ENCODE measurements at regions not wholly inside any gene's neighbourhood (a gene's known extent, or its start where the extent isn't known, plus 50 kb on each side); places are given as distances from the start of the nearest gene placed in this dataset.
A peak's percentile ranks its signal among the peaks of the same experiment; 100 is the strongest.
"Not testable (repeated sequence)": the region's sequence is repeated elsewhere in the genome, so short reads cannot be mapped to it uniquely, and the experiment has no call there.

- DNase-seq (ENCODE audit: low spot score), result peak; percentile 42
Observed at GRCh38 chr13:80082396-80083080, 258.4 kb downstream of the SPRY2 start.

GRCh38 chr13:80074811-80075210, 266.1 kb downstream of the SPRY2 start:
- no peak for DNase-seq (ENCODE audit: low spot score)

- no peak for DNase-seq (ENCODE audit: low spot score)
Observed at GRCh38 chr13:80074143-80074752, 266.7 kb downstream of the SPRY2 start.

- no peak for DNase-seq (ENCODE audit: low spot score)
Observed at GRCh38 chr13:80072231-80072630, 268.7 kb downstream of the SPRY2 start.

- DNase-seq (ENCODE audit: low spot score), result no peak
Observed at GRCh38 chr13:80070024-80070703, 270.8 kb downstream of the SPRY2 start.

GRCh38 chr13:80069374-80069773, 271.6 kb downstream of the SPRY2 start:
- no peak for DNase-seq (ENCODE audit: low spot score)

- DNase-seq (ENCODE audit: low spot score), result no peak
Observed at GRCh38 chr13:80065996-80066395, 274.9 kb downstream of the SPRY2 start.

- not testable (repeated sequence) for DNase-seq (ENCODE audit: low spot score)
Observed at GRCh38 chr13:80062416-80062815, 278.5 kb downstream of the SPRY2 start.

GRCh38 chr13:80059789-80060188, 281.1 kb downstream of the SPRY2 start:
- no peak for DNase-seq (ENCODE audit: low spot score)

GRCh38 chr13:80058626-80059025, 282.3 kb downstream of the SPRY2 start:
- no peak for DNase-seq (ENCODE audit: low spot score)

- peak; percentile 73 for DNase-seq (ENCODE audit: low spot score)
Observed at GRCh38 chr13:80055847-80056246, 285.1 kb downstream of the SPRY2 start.

GRCh38 chr13:80054806-80055205, 286.1 kb downstream of the SPRY2 start:
- no peak for DNase-seq (ENCODE audit: low spot score)

GRCh38 chr13:80052286-80052685, 288.6 kb downstream of the SPRY2 start:
- no peak for DNase-seq (ENCODE audit: low spot score)

GRCh38 chr13:80050252-80050651, 290.7 kb downstream of the SPRY2 start:
- DNase-seq (ENCODE audit: low spot score), result no peak

- DNase-seq (ENCODE audit: low spot score), result peak; percentile 88
Observed at GRCh38 chr13:80048802-80049201, 292.1 kb downstream of the SPRY2 start.

- no peak for DNase-seq (ENCODE audit: low spot score)
Observed at GRCh38 chr13:80048030-80048429, 292.9 kb downstream of the SPRY2 start.

GRCh38 chr13:80047406-80047805, 293.5 kb downstream of the SPRY2 start:
- DNase-seq (ENCODE audit: low spot score), result no peak

- DNase-seq (ENCODE audit: low spot score), result no peak
Observed at GRCh38 chr13:80040981-80041317, 300.0 kb downstream of the SPRY2 start.

GRCh38 chr13:80040196-80040980, 300.5 kb downstream of the SPRY2 start:
- DNase-seq (ENCODE audit: low spot score), result no peak

GRCh38 chr13:80039000-80039399, 301.9 kb downstream of the SPRY2 start:
- DNase-seq (ENCODE audit: low spot score), result peak; percentile 63

- DNase-seq (ENCODE audit: low spot score), result no peak
Observed at GRCh38 chr13:80038371-80038770, 302.6 kb downstream of the SPRY2 start.

- no peak for DNase-seq (ENCODE audit: low spot score)
Observed at GRCh38 chr13:80037505-80037888, 303.4 kb downstream of the SPRY2 start.
